ENCODE measurements at regions not wholly inside any gene's neighbourhood (a gene's known extent, or its start where the extent isn't known, plus 50 kb on each side); places are given as distances from the start of the nearest gene placed in this dataset.

DNA sequence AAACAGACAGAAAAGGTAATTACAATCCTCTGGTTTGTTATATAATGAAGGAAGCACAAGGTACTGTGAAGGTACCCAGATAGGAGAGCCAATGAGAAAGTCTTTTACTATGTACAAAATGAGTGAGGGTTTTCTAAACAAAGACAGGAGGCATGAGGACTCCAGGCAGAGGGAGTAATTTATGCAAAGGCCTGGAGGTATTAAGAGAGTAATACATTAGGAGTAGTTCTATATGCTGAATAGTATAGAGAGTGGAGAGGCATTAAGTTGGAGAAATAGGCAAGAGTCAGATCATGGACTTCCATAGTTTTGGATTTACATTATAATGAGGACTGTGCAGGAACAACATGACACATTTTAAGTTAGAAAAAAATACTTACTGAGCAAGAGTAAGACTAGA, 216.0 kb downstream of the SCG2 start:
- DNase-seq (ENCODE audit: low read depth, low spot score), result no peak

DNA sequence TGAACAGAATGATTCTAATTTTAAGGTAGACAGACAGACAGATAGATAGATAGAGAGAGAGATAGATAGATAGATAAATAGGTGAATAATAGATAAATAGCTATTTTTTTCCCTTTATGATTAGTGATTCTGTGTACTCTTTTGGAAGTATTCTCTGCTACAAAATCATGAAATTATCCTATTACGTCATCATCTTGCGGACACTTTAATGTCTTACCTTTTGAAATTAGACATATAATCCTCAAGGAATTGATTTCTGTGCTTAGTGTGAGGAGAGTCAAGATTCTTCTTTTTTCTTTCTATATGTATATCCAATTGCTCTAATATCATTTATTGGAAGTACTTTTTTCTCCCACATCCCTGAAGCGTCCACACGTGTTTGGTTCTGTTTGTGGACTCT, 215.2 kb downstream of the SCG2 start:
- DNase-seq (ENCODE audit: low read depth, low spot score), result no peak

DNA sequence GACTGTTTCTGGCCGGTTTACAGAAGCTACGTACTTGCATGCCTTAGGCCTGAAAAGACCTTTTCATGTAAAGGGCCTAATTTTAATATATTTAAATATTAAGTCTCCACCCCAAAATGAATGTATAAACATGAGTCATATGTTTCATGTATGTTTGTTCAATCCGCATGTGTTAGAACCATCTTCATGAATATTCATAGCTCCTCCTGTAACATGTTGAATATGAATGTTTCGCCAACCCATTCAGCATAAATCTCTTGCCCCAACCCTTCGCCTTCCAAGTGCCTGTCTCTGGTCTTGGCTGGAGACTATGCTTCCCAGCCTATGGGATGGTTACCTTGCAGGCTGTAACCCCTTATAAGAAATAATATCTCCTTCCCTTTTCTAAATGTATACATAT, 212.5 kb downstream of the SCG2 start:
- no peak for DNase-seq (ENCODE audit: low read depth, low spot score)

DNA sequence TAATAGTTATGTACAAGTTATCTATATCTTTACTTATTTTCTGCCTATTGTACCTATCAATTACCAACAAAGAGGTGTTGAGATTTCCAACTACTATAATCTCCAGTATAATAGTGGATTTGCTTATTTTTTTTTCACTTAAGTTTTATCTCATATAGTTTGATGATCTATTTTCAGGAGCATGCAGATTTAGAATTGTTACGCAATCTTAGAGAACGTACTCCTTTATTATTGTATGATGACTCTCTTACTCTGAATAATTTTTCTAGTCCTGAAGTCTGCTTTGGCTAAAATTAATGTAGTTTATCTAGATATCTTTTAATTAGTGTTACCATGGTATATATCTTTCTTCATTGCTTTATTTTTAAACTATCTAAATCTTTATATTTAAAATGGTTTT, 205.2 kb downstream of the SCG2 start:
- no peak for DNase-seq (ENCODE audit: low read depth, low spot score)

DNA sequence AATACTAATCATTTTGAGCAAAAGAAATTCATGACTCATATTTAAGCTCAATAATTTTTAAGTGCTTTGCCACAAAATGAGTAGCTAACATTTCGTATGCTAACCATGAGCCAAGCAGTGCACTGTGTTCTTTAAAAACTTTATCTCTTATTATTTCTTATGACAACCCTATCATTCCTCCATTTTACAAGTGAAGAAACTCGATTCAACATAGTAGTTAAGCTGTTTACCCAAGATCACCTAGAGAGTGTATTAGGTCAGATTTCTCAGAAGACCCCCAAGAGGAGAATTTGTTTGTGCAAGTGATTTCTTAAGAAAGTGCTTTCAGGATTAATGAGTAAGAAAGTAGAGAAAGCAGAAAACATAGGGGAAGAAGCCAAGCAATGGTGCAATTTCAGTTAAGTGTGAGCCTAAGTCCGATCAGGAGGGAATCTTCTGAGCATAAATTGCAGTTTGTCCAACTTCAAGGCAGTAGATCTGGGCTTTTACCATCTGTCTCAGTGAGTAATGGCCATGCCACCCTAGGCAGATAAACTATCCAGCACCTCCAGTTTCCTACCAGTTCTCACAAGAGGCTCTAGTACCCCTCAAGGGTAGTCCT, 202.7 kb downstream of the SCG2 start:
- no peak for DNase-seq (ENCODE audit: low read depth, low spot score)

DNA sequence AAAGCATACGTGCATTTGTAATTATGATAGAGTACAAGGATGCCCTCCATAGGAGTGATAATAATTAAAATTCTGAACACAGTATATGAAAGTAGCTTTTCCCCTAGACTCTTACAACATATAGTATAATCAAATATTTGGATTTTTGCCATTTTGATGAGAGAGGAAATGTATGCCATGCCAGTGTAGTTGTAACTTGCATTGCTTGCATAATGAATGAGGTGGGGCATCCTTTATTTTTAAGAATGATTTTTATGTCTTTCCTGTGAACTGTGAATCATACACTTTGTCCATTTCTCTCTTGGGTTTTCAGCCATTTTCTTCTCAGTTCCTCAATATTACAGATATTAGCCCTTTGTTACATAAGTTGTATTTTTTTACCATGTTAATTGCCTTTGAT, 197.5 kb downstream of the SCG2 start:
- no peak for DNase-seq (ENCODE audit: low read depth, low spot score)

DNA sequence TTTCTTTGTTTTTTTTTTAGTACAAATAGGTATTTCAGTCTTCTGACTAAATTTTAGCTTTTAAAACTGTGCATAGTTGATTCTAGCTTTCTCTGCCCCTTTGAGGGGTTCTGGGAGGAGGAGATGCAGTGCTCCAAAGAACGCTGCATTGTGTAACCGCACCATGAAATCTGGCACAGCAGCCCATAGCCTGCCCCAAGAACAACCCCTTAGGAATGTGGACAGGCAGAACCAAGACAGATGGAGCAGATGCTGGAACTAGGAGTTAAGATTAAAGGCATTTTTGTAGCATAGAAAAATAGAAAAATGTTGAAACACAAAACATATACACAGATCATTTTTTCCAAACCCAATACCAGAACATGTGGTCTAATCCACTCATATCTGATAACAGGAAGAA, 187.5 kb downstream of the SCG2 start:
- no peak for DNase-seq (ENCODE audit: low read depth, low spot score)

DNA sequence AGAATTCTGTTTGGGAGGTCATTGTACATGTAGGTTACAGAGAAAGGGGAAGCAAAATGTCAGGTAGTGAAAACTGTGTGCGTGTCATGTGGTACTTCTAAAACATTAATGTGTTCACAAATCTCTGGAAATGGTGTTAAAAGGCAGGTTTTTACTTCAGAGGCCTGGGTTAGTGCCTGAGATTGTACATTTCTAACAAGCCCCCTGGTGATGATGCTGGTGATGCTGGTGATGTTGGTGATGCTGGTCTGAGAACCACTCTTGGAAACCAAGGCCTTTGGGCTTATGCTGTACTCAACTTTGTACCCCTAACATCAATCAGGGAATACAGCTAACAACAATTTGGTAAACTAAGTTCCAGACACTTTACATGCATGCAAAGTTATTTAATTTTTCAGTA, 187.1 kb downstream of the SCG2 start:
- no peak for DNase-seq (ENCODE audit: low read depth, low spot score)

DNA sequence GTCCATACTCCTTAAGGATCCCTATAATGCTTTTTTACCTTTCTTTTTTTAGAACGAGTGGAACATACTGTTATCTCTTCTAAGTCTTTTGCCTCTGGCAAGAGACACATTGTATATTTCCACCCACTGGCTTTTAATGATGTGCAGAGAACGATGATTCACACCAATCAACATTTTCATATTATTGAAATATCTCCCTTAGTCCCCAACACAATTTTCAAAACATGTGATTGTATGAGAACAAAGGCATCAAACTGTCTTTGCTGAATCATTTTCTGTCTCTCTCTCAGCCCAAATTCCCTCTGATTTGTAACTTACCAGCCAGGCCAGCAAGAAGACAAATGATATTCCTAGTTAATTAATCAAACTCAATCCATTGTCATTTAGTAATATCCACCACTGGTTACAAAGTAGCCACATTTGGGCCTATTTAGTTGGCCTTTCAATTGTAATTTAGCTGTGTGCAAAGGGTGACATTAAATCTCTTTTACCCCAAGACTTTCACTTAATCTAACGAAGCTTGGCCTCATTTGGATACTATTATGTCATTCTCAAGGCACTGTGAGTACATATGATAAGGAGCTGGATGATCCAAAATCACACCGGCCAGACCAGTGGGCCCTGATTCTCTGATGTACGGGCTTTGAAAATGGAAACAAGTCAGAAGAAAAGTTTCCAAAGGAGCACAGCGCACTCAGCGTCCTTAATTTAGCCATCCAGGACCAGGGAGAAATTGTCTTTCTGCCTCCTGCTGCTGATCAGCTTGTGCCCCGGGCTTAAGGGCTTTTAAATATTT, 185.1 kb downstream of the SCG2 start:
- no peak for DNase-seq (ENCODE audit: low read depth, low spot score)

DNA sequence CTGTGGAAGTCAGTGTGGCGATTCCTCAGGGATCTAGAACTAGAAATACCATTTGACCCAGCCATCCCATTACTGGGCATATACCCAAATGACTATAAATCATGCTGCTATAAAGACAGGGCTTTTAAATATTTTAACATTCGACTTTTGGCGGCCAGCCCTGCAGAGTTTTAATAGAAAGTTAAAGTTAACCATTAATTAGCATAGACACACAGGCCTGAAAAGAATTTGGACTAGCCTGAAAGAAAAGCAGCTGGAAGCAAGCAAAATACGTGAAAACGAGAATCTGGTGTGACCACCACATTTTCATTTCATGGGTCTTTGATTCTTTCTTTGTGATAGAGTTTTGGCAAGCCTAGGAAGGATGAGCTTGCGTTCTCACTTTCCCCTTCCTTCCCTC, 184.0 kb downstream of the SCG2 start:
- DNase-seq (ENCODE audit: low read depth, low spot score), result no peak

DNA sequence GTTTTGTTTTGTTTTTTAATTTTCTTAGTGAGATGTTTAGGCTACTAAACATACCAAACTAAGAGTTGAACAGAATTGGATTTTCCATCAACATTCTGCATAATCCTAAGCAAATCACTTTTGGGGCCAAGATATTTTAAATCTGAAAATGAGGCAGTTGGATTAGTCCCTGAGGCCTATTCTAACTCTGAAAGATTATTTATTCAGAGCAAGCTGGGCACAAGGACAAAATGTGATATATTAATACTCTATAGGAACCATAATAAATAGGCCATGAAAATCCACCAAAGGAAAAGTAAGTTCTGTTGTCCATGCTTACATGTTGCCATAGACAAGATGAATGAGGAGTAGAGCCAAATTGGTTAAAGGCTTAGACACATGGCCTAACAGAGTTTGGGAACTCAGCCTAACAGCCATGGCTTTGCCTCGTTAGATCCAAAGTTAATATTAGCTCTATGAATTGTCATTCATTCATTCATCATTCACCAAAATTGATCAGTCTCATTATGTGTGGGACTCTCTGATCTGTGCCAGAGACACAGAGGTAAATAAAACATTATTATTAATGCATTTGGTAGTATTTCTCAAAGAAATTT, 183.5 kb downstream of the SCG2 start:
- DNase-seq (ENCODE audit: low read depth, low spot score), result no peak

DNA sequence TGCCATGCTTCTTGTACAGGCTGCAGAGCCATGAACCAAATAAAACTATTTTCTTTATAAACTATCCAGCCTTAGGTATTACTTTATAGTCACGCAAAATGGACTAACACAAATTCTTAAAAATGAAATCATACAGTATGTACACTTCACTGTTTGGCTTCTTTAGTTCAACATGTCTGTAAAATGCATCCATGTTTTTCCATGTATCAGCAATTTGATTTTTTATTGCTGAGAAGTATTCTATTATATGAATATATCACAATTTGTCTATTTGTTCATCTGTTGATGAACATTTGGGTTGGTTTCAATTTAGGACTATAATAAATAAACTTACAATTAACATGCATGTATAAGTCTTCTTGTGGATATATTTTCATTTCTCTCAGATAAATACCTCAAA, 182.1 kb downstream of the SCG2 start:
- DNase-seq (ENCODE audit: low read depth, low spot score), result no peak

DNA sequence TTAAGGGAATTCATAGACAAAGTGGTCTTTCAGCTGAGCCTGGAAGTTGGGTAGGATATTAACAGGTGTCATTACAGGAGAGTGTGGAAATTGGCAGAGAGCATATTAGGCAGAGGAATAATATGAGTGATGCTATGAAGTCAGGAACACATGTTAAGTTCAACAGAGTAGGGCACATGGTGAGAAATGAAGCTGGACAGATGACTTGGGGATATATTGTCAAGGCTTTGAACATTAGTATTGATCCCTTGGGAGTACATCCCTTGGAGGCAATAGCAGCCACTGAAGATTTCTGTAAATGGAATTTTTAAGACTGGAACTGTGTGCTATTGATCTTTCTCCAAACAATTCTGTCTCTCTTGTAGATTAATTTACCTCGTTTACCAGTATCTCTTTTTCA, 170.7 kb downstream of the SCG2 start:
- DNase-seq (ENCODE audit: low read depth, low spot score), result no peak

DNA sequence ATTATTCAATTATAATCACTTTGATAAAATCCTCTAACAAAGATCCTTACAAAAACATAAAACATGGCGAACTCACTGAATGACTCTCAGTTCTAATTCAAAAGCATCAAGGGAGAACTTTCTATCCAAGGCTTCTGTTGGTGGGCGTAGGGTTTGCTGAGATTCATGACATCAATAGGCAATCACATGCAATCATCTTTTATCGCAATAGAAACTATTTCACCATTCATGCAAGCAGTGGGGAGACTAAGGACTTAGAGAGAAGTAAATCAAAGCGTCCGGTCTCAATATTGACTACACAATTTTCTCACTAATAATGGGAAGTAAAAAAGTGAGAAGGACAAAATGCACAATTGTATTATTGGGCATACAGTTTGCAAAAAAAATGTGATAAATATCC, 168.7 kb downstream of the SCG2 start:
- DNase-seq (ENCODE audit: low read depth, low spot score), result no peak

DNA sequence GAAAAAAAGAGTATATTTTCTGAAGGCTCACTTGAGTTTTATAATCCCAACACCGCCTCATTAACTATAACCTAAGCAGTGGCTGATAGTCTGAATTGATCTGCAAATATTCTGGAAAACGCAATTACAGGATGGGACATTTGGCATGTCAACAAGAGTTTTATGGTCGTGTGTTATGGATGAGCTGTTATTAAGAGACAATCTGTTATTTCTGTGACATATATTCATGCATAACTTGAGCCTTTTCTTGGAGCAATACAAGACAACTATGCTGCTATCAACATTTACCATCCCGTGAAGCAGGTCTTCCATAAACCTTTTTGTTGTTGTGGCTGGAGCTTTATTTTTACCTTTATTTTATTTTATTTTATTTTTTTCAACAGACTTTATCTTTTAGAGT, 164.4 kb downstream of the SCG2 start:
- DNase-seq (ENCODE audit: low read depth, low spot score), result no peak

DNA sequence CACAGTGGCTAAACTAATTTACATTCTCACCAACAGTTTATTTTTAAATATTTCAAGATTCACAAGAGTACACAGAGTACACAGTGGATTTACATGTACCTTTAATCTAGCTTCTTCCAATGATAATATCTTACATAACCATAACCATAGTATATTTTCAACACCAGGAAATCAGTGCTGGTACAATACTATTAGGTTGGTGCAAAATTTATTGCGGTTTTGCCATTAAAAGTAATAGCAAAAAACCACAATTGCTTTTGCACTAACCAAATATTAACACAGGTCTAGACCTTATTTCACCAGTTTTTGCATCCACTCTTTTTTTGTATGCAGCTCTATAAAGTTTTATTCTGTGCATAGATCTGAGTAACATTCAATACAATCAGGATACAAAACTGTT, 163.0 kb downstream of the SCG2 start:
- DNase-seq (ENCODE audit: low read depth, low spot score), result no peak

DNA sequence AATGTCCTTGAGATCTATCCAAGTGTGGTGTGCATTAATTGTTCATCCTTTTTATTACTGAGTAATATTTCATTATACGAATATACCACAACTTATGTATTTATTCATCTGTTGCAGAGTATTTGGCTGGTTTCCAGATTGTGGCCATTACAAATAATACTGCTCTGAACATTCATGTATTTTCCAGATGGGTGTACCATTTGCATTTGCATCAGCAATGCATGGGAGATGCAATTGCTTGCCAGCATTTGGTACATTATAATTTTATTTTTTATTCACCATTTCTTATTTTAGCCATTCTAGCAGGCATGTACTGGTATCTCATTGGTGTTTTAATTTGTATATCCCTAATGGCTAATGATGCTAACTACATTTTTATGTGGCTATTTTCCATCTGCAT, 162.4 kb downstream of the SCG2 start:
- DNase-seq (ENCODE audit: low read depth, low spot score), result no peak

DNA sequence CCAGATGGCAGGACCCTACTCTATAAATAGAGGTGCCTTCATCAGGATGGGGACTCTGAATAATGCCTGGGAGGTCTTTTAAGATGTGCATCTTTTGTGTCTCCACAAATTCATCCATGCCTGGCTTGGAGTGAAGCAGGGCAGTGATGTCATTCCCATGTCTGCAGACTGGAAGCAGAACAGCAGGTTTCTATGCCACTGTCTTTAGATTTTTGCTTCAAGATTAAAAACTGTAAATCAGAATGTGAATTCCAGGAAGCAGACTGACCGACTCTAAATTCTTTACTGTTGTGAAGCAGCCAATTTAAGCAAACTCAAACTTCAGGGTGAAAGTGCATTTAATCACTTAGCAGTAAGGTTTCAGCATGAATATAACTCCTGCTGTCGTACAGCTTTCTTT, 159.3 kb downstream of the SCG2 start:
- DNase-seq (ENCODE audit: low read depth, low spot score), result peak; percentile 18

DNA sequence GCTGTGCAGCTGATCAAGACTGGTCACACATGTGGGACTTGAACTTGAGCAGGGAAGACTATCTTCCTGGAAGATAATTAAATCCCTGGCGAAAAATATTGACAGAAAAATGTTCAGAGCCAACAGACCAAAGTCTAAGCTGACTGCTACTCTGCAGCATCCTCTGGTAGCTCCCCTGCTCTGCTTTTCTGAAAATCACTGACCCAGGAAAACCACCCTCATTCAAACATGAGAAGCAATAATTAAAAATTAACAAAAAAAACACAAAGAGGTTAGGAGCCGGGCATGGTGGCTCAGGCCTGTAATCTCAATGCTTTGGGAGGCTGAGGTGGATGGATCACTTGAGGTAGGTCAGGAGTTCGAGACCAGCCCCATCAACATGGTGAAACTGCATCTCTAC, 151.9 kb downstream of the SCG2 start:
- DNase-seq (ENCODE audit: low read depth, low spot score), result no peak

DNA sequence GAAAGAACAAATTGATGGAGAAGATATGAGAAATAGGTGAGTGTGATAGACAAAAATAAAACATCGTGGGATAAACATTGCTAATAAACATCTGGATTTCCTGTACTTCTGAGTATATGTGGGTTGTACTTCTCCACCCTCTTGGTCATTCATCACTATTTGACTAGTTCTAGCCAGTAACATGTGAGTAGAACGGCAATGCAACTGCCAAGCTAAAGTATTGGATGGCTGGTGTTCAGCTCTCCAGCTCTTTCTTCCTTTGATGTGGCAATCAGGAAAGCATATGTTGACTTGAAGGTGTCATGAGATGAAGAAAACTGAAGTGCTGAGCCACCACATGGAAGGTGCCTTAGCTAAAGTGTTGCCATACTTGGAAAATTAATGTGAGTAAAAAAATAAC, 144.9 kb downstream of the SCG2 start:
- DNase-seq (ENCODE audit: low read depth, low spot score), result no peak

DNA sequence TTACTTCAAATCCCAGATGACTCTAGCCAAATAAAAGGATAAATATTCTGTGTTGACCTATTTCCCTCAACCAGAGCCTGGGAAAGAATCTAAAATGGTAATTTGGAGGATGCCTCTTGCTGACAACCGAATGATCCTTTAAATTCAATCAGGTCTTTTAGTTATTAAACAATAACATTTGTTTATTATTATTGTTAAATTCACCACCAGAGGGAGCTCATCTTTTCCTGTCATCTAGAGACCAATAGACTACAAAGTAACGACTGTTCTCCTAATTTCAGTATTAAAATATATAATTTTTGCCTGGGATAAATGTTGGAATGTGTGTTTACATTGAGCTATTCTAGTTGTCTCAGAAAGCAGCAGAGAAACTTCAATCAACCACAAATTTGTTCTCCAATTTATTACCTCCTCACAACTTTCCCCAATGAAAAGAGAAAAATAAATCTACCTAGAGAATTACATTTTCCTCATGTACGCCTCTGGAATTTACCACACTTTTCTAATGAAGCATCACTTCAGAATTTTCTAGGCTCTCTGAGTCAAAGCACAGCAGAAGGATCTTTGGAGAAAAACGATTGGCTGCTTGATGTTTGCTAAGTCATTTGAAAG, 142.7 kb downstream of the SCG2 start:
- DNase-seq (ENCODE audit: low read depth, low spot score), result no peak

DNA sequence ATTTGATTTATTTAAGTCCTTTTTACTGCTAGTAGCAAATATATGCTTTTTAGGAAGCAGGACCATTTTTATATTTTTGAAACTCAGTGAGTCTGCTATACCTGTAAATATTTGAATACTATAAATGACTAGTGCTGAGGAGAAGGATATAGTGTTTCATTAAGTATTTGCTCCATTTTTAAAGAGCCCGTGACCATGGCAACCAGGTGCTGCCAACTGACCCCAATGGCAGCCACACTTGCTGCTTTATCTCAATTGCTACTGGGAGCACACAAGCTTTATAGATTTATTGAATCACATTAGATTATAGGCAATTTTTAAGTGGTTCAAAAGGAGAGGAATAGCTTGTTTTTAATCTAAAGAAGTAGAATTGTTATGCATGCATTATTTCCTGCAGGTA, 142.0 kb downstream of the SCG2 start:
- no peak for DNase-seq (ENCODE audit: low read depth, low spot score)

DNA sequence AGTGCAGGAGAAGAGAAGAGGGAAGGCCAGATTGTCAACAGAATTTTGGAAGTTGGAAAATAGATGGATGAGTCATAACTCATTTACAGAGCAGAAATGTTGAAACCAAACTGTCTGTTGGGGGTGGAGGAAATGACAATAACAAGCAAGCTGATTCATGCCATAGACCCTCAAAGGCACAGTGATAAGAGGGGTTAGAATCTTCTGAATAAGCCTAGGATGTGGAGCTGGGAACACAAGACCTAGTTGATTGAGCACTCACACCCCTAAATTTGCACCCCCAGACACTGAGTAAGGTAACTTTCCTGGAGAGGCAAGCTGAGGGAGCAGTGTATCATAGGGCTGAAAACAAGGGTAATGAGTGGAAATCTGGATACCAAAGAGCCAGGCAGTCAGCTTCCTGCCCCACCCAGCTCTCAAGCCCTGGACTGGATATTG, 141.4 kb downstream of the SCG2 start:
- no peak for DNase-seq (ENCODE audit: low read depth, low spot score)
